ENCODE measurements at regions not wholly inside any gene's neighbourhood (a gene's known extent, or its start where the extent isn't known, plus 50 kb on each side); places are given as distances from the start of the nearest gene placed in this dataset.

GRCh38 chr12:124185971-124186686 lies 108.8 kb upstream of the RFLNA start:
- no peak for DNase-seq (ENCODE audit: low read depth)

- no peak for DNase-seq (ENCODE audit: low read depth)
Observed at GRCh38 chr12:124188084-124188483, 106.8 kb upstream of the RFLNA start.

- DNase-seq (ENCODE audit: low read depth): peak; percentile 26
Observed at GRCh38 chr12:124188561-124189405, 106.1 kb upstream of the RFLNA start.

- DNase-seq (ENCODE audit: low read depth): peak; percentile 79
Observed at GRCh38 chr12:124190312-124191023, 104.4 kb upstream of the RFLNA start.

GRCh38 chr12:124191024-124191359 lies 103.9 kb upstream of the RFLNA start:
- peak; percentile 56 for DNase-seq (ENCODE audit: low read depth)

GRCh38 chr12:124191966-124192365 lies 102.9 kb upstream of the RFLNA start:
- DNase-seq (ENCODE audit: low read depth): no peak

GRCh38 chr12:124194264-124194892 lies 100.5 kb upstream of the RFLNA start:
- DNase-seq (ENCODE audit: low read depth): no peak

- no peak for DNase-seq (ENCODE audit: low read depth)
Observed at GRCh38 chr12:124194893-124195566, 99.9 kb upstream of the RFLNA start.

GRCh38 chr12:124195567-124195942 lies 99.3 kb upstream of the RFLNA start:
- no peak for DNase-seq (ENCODE audit: low read depth)

- no peak for DNase-seq (ENCODE audit: low read depth)
Observed at GRCh38 chr12:124196236-124196635, 98.7 kb upstream of the RFLNA start.

GRCh38 chr12:124201248-124201647 lies 93.6 kb upstream of the RFLNA start:
- no peak for DNase-seq (ENCODE audit: low read depth)

GRCh38 chr12:124203176-124203575 lies 91.7 kb upstream of the RFLNA start:
- no peak for DNase-seq (ENCODE audit: low read depth)

- DNase-seq (ENCODE audit: low read depth): no peak
Observed at GRCh38 chr12:124205405-124205804, 89.5 kb upstream of the RFLNA start.

GRCh38 chr12:124207049-124207448 lies 87.8 kb upstream of the RFLNA start:
- DNase-seq (ENCODE audit: low read depth): no peak

GRCh38 chr12:124207617-124208016 lies 87.3 kb upstream of the RFLNA start:
- DNase-seq (ENCODE audit: low read depth): no peak

- DNase-seq (ENCODE audit: low read depth): no peak
Observed at GRCh38 chr12:124208489-124208888, 86.4 kb upstream of the RFLNA start.

GRCh38 chr12:124210991-124211577 lies 83.8 kb upstream of the RFLNA start:
- DNase-seq (ENCODE audit: low read depth): no peak

- no peak for DNase-seq (ENCODE audit: low read depth)
Observed at GRCh38 chr12:124211753-124212152, 83.1 kb upstream of the RFLNA start.

GRCh38 chr12:124213666-124214347 lies 81.1 kb upstream of the RFLNA start:
- peak; percentile 37 for DNase-seq (ENCODE audit: low read depth)

- no peak for DNase-seq (ENCODE audit: low read depth)
Observed at GRCh38 chr12:124214574-124214973, 80.3 kb upstream of the RFLNA start.

Data from myocyte (in vitro differentiated cells).